Activated CD4-positive, alpha-beta T cell treated with anti-CD3 and anti-CD28 coated beads, Interleukin-2, Interleukin-4, amounts not matched to agents 100 ng/mL and 50 ng/mL, durations not matched to agents 16 hours and 8 hours (primary cell): ENCODE measurements at regions not wholly inside any gene's neighbourhood (a gene's known extent, or its start where the extent isn't known, plus 50 kb on each side); places are given as distances from the start of the nearest gene placed in this dataset.

ENCODE experiments used
- DNase-seq: peaks from one replicate; pipeline ENCODE4 v3.0.0-alpha.2; 2020; ENCODE audit warnings: low spot score

GRCh38 chr6:125544819-125545218 lies 204.6 kb upstream of the HEY2 start:
- DNase-seq: no peak

DNA sequence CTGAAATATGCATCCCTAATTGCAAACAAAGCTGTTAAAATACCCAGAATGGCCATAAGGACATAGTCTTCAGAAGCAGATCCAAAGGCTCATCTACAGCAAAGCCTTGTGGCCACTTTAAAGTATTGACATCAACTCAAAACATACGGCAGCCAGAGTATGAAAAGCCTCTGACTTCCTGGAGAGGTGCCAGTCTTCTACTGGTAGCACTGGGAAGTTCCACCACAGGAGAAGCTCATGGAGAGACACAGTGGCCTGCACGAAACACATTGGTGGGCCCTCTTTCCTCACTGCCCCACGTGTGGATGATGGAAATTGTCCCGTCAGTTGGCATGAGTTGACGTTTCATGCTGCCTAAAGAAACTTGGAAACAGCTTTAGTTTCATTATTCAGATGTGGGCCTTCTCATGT lies 202.6 kb upstream of the HEY2 start:
- DNase-seq: no peak

GRCh38 chr6:125547381-125547780 lies 202.1 kb upstream of the HEY2 start:
- no peak for DNase-seq

DNA sequence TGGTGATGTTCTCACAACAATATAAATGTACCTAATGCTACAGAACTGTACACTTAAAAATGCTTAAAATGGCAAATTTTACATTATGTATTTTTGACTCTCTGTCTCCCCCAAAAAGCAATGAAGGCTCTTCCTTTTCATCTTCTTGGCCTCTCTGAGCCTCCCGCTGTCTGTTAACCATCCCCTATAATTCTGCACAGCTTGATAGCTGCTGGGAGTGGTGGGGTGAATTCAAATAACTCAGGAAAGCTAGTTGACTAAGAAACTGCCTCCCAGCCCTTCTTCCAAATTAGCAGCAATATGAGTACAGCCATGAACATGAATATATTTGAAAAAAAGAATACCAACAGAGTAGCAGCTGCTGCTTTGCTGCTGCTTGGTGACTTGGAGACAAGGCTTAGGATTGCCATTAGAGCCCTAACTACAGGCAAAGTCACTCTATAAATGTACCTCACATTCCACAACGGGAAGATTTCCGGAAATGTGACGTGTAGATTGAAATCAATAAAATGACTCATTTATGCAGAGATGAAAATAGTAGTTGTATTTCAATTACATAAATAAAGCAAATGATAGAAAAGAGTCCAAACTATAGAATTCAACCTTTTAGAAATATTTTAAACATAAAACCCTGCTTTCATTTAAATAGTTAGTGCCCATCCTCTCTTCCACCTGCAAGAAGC lies 200.1 kb upstream of the HEY2 start:
- DNase-seq: no peak

DNA sequence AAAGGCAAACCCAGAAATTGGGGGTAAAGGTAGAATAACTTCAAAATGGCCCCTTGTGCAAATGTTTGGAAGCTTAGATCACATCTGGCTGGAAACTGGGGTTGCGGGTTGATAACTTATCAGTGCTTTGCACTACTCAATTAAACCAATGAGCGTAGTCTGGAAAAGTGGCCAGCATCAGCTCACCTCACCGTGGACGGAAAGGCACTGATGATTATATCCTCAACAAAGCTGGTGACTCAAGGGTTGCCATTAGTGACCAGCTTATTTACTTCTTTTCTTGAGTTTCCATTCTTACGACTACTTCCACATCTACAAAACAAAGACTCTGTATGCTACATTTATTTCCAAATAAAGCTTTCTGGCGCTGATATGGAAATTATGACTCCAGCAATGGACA lies 198.5 kb upstream of the HEY2 start:
- no peak for DNase-seq

DNA sequence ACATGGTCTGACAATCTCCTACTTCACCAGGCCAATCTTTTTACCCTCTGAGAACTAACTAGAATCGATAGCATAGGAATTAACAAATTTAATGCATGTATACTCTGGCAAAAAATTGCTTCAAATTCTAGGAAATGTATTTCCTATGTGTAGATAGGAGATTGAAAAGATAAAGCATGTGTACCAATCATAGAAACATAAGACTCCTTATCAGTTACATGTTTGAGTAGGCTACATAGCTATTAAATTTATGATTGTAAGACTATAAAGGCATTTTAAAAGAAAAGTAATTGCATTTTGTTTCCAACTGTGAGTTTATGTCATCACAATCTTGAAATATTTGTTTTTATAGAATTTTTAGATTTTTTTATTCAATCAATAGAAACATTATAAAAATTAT lies 196.6 kb upstream of the HEY2 start:
- no peak for DNase-seq

GRCh38 chr6:125554456-125554855 lies 195.0 kb upstream of the HEY2 start:
- no peak for DNase-seq

- DNase-seq: no peak
These were observed 191.1 kb upstream of the HEY2 start for GRCh38 chr6:125558241-125558843.

DNA sequence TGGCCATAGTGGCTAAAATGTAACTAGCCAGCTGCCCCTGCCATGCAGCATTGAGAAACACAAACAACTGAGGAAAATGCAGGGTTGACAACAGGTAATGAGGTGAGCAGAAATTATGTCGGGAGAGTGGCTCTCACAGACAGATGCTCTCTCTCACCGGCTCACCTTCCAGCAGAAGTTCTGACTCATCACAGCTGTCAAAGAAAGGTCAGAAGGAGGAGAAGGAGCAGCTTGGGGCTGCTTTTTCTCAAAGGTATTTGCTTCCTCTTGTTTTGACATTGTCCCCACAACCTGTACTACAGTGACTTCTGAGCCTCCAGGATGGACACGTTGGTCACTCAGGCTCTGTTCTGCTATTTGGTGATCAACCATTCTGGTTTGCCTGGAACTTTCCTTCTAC lies 190.5 kb upstream of the HEY2 start:
- no peak for DNase-seq

DNA sequence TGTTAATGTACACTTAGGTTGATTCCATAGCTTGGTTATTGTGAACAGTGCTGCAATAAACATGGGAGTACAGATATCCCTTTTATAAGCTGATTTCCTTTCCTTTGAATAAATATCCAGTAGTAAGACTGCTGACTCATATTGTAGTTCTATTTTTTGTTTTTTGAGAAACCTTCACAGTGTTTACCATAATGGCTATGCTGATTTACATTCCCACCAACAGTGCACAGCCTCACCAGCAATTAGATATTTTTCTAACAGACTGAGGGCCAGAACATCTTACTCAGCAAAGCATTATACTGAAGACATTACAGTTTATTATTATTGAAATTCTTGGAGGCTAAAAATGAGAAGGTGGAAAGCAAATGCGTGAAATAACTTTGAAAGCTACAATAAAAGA lies 187.3 kb upstream of the HEY2 start:
- DNase-seq: no peak

DNA sequence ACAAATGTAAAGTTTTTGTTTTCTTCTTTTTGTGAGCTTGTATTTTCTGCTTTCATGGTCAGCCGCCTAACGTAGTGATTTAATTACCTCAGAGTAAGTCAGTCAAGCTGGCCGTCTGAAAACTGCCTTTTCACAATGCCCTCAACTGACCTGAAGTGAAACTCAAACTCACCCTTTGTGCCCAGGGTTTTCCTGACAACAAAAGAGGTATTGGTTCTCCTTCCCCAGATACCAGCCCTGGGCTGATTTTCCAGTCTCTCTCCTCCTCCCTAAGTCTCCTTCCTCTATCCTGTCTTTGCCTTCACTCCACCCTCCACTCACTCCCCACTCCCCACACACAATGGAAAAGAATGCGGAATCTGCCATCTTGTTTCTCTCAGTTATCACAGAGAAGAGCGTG lies 184.5 kb upstream of the HEY2 start:
- no peak for DNase-seq

DNA sequence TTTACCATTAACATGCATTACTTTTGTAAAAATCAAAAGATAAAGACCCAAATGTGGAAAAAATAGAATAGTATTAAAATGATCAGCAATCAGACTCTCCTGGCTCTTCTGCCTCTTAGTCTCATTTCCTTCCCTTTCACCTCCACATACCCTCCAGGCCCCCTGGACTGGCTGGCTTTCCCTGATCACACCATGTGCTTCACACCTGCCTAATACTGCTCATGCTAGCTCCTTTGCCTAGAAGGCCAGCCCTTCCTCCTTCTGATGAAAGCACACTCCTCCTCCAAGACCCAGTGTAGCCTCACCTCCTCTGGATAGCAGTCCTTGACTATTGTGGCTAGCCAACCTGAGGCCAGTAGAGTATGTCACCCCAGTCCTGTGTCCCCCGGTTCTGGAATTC lies 182.0 kb upstream of the HEY2 start:
- DNase-seq: no peak

DNA sequence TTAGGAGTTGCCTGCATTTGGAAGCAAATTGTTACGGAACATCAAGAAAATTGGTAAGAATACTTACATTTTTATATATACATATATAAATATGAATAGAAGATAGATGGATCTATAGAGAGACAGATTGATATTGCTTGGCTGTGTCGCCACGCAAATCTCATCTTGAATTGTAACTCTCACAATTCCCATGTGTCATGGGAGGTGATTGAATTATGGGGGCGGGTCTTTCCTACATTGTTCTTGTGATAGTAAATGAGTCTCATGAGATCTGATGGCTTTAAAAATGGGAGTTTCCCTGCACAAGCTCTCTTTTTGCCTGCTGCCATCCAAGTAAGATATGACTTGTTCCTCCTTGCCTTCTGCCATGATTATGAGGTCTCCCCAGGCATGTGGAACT lies 180.8 kb upstream of the HEY2 start:
- no peak for DNase-seq

- no peak for DNase-seq
These were observed 178.9 kb upstream of the HEY2 start for GRCh38 chr6:125570526-125570925.

- DNase-seq: no peak
These were observed 178.2 kb upstream of the HEY2 start for GRCh38 chr6:125571207-125571755.

DNA sequence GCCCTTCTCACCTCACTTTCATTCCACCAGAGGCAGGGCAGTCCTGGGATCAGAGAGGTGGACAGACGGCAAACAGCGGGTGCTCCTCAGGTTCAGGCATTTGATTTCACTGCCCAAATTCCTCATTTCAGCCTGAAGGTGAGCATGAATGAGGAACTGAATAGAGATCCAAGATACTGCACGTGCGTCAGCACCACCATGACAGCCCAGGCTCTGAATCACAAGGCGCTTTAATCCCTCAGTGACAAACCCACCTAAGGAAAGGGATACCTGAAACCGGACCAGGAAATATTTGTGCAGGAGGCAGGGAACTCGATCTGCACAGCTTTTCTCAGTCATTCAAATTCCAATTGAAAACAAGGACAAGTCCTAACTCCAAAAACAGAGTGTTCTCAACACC lies 174.8 kb upstream of the HEY2 start:
- no peak for DNase-seq

GRCh38 chr6:125577124-125577662 lies 172.2 kb upstream of the HEY2 start:
- DNase-seq: no peak

DNA sequence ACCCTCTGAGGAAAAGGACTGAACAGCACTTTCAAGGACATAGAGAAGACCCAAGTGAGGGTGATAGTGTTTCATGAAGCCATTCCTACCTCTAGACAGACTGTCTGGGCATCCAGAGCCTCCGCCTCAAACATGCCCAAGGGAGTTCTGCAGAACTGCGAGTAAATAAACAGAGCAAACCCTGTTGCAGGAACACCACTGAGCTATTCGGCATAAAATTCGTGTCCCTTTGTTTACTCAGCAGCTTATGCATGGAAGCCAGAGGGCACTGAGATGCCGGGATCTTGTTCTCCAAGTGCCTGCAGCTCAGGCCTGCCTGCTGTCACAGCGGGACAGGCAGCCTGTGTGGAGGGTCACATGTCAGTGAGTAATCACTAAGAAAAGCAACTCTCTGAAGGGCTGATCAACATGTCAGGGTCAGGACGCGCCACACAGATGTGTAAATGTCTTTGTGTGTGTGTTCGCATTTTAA lies 164.9 kb upstream of the HEY2 start:
- no peak for DNase-seq

GRCh38 chr6:125585470-125585869 lies 164.0 kb upstream of the HEY2 start:
- no peak for DNase-seq

DNA sequence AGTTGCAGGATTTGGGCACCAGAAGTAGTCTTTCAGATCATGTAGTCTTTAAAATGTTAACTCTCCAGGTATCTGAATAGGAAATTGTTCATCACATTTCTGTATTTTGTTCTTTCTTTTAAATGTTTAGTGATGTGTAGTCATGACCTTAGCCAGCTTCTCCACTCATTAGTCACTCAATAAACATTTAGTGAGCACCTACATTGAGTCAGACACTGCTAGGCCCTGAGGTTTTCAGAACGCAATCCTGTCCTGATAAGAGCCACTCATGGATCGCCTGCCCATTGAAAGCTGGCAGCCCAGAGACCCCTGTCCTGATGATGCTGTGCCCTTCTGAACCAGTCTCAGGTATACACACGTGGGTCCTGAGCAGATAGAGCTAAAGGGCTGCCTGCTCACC lies 163.4 kb upstream of the HEY2 start:
- DNase-seq: no peak

GRCh38 chr6:125586605-125587004 lies 162.8 kb upstream of the HEY2 start:
- no peak for DNase-seq

- no peak for DNase-seq
These were observed 161.5 kb upstream of the HEY2 start for GRCh38 chr6:125587666-125588632.
